SK-N-SH treated with all-trans-retinoic acid at 6 μM for 48 hours (cell line): ENCODE measurements at regions not wholly inside any gene's neighbourhood (a gene's known extent, or its start where the extent isn't known, plus 50 kb on each side); places are given as distances from the start of the nearest gene placed in this dataset.

Experiments
- ATAC-seq: fragments of 200-7000 bp; cut with Tn5 transposase; 3 replicates; pipeline ENCODE4 v1.9.1; 2020; ENCODE audit warnings: mild to moderate bottlenecking, moderate library complexity
- ARNTL ChIP-seq: fragments of 450-650 bp; formaldehyde crosslinking; IDR thresholded peaks from 2 replicates; pipeline ENCODE4 v1.5.0; 2020; ENCODE audit warnings: low read depth, mild to moderate bottlenecking, moderate library complexity, borderline replicate concordance
- BACH2 ChIP-seq: fragments of 250-450 bp; sonication (Bioruptor Pico); IDR thresholded peaks from 2 replicates; pipeline ENCODE4 v1.9.0; 2021; ENCODE audit warnings: mild to moderate bottlenecking, borderline replicate concordance
- CREB5 ChIP-seq: fragments of 250-450 bp; sonication (Bioruptor Pico); IDR thresholded peaks from 2 replicates; pipeline ENCODE4 v1.5.1; 2020; ENCODE audit warnings: low read depth, mild to moderate bottlenecking, moderate library complexity
- CSDC2 ChIP-seq: fragments of 250-450 bp; sonication (Bioruptor Pico); IDR thresholded peaks from 2 replicates; pipeline ENCODE4 v1.5.0; 2020; ENCODE audit warnings: mild to moderate bottlenecking, moderate library complexity
- CSRNP3 ChIP-seq: fragments of 250-450 bp; sonication (Bioruptor Pico); IDR thresholded peaks from 2 replicates; pipeline ENCODE4 v1.5.1; 2021; ENCODE audit warnings: mild to moderate bottlenecking, moderate library complexity
- ESRRG ChIP-seq: fragments of 250-450 bp; sonication (Bioruptor Pico); IDR thresholded peaks from 2 replicates; pipeline ENCODE4 v1.6.1; 2021; ENCODE audit warnings: mild to moderate bottlenecking
- GLIS3 ChIP-seq: fragments of 250-450 bp; sonication (Bioruptor Pico); IDR thresholded peaks from 2 replicates; pipeline ENCODE4 v1.5.0; 2020; ENCODE audit warnings: mild to moderate bottlenecking, moderate library complexity
- ISL1 ChIP-seq: fragments of 250-450 bp; sonication (Bioruptor Pico); IDR thresholded peaks from 2 replicates; pipeline ENCODE4 v2.1.2; 2022; ENCODE audit warnings: mild to moderate bottlenecking, moderate library complexity
- OSR1 ChIP-seq: fragments of 250-450 bp; sonication (Bioruptor Pico); IDR thresholded peaks from 2 replicates; pipeline ENCODE4 v1.8.0; 2022; ENCODE audit warnings: moderate library complexity, mild to moderate bottlenecking, inconsistent platforms
- PATZ1 ChIP-seq: fragments of 250-450 bp; sonication (Bioruptor Pico); IDR thresholded peaks from 2 replicates; pipeline ENCODE4 v1.8.0; 2020; ENCODE audit warnings: mild to moderate bottlenecking, moderate library complexity, borderline replicate concordance
- POU6F1 ChIP-seq: fragments of 250-450 bp; sonication (Bioruptor Pico); IDR thresholded peaks from 2 replicates; pipeline ENCODE4 v1.8.0; 2021; ENCODE audit warnings: low read depth, mild to moderate bottlenecking, moderate library complexity, borderline replicate concordance
- PPARA ChIP-seq: fragments of 250-450 bp; sonication (Bioruptor Pico); IDR thresholded peaks from 2 replicates; pipeline ENCODE4 v1.5.0; 2020; ENCODE audit warnings: mild to moderate bottlenecking, borderline replicate concordance
- RARB ChIP-seq: fragments of 250-450 bp; sonication (Bioruptor Pico); IDR thresholded peaks from 2 replicates; pipeline ENCODE4 v1.8.0; 2021; ENCODE audit warnings: mild to moderate bottlenecking, moderate library complexity
- TCF4 ChIP-seq: fragments of 250-450 bp; sonication (Bioruptor Pico); IDR thresholded peaks from 2 replicates; pipeline ENCODE4 v1.8.0; 2021; ENCODE audit warnings: mild to moderate bottlenecking, moderate library complexity, borderline replicate concordance
- TOX ChIP-seq: fragments of 250-450 bp; sonication (Bioruptor Pico); IDR thresholded peaks from 2 replicates; pipeline ENCODE4 v1.8.0; 2021; ENCODE audit warnings: mild to moderate bottlenecking, moderate library complexity, borderline replicate concordance
- ZC3H10 ChIP-seq: fragments of 250-450 bp; sonication (Bioruptor Pico); IDR thresholded peaks from 2 replicates; pipeline ENCODE4 v1.5.1; 2021; ENCODE audit warnings: mild to moderate bottlenecking, moderate library complexity
- ZFP3 ChIP-seq: fragments of 250-450 bp; sonication (Bioruptor Pico); IDR thresholded peaks from 2 replicates; pipeline ENCODE4 v1.5.0; 2020; ENCODE audit warnings: mild to moderate bottlenecking, moderate library complexity
- ZFP30 ChIP-seq: fragments of 450-650 bp; formaldehyde crosslinking; IDR thresholded peaks from 2 replicates; pipeline ENCODE4 v1.5.0; 2022; ENCODE audit warnings: mild to moderate bottlenecking, moderate library complexity
- ZNF565 ChIP-seq: fragments of 450-650 bp; formaldehyde crosslinking; conservative IDR thresholded peaks from 2 replicates; pipeline ENCODE4 v1.5.0; 2020; ENCODE audit warnings: low read depth, mild to moderate bottlenecking, moderate library complexity
- ZNF70 ChIP-seq: fragments of 450-650 bp; formaldehyde crosslinking; IDR thresholded peaks from 2 replicates; pipeline ENCODE4 v1.5.0; 2020; ENCODE audit warnings: mild to moderate bottlenecking, moderate library complexity
- ZNF8 ChIP-seq: fragments of 450-650 bp; formaldehyde crosslinking; IDR thresholded peaks from 2 replicates; pipeline ENCODE4 v1.5.0; 2020; ENCODE audit warnings: mild to moderate bottlenecking, moderate library complexity

- ATAC-seq = no peak
- TF ChIP-seq ZFP30 (CRISPR knock-in tag) (no peak), ZFP3 (no peak), ZNF8 (no peak), ZNF70 (no peak), ESRRG (CRISPR knock-in tag) (no peak), CSDC2 (CRISPR knock-in tag) (no peak), POU6F1 (CRISPR knock-in tag) (no peak), OSR1 (CRISPR knock-in tag) (no peak), ZNF565 (CRISPR knock-in tag) (no peak), RARB (CRISPR knock-in tag) (no peak), TOX (CRISPR knock-in tag) (no peak), TCF4 (CRISPR knock-in tag) (no peak), GLIS3 (CRISPR knock-in tag) (no peak)
Measured at GRCh38 chr4:84279678-84280077, 219.4 kb downstream of the NKX6-1 start.

- TF ChIP-seq ESRRG (CRISPR knock-in tag) (no peak), TOX (CRISPR knock-in tag) (no peak), ZNF70 (no peak), ZC3H10 (no peak), CREB5 (no peak), RARB (CRISPR knock-in tag) (no peak), BACH2 (no peak), ZNF8 (no peak)
- no peak for ATAC-seq
Measured at GRCh38 chr4:84277923-84278322, 221.2 kb downstream of the NKX6-1 start.

- TF ChIP-seq GLIS3 (CRISPR knock-in tag) (no peak), TCF4 (CRISPR knock-in tag) (no peak), ZC3H10 (no peak), POU6F1 (CRISPR knock-in tag) (no peak), ARNTL (CRISPR knock-in tag) (no peak), OSR1 (CRISPR knock-in tag) (no peak), RARB (CRISPR knock-in tag) (no peak), PPARA (CRISPR knock-in tag) (no peak), CREB5 (no peak)
- ATAC-seq = no peak
Measured at GRCh38 chr4:84276752-84277151, 222.3 kb downstream of the NKX6-1 start.

GRCh38 chr4:84269536-84270044, 229.5 kb downstream of the NKX6-1 start:
- no peak for ATAC-seq
- TF ChIP-seq TCF4 (CRISPR knock-in tag) (no peak), RARB (CRISPR knock-in tag) (no peak), ARNTL (CRISPR knock-in tag) (no peak), TOX (CRISPR knock-in tag) (no peak), ZFP3 (no peak), ZNF8 (no peak), CSDC2 (CRISPR knock-in tag) (no peak), PATZ1 (no peak), CREB5 (no peak), ZFP30 (CRISPR knock-in tag) (no peak), ZNF70 (no peak), CSRNP3 (CRISPR knock-in tag) (no peak), BACH2 (no peak), GLIS3 (CRISPR knock-in tag) (no peak), OSR1 (CRISPR knock-in tag) (no peak), ESRRG (CRISPR knock-in tag) (no peak), ISL1 (CRISPR knock-in tag) (no peak), PPARA (CRISPR knock-in tag) (no peak), ZC3H10 (no peak)
- TF ChIP-seq, all 23 proteins: peak for 0
